ENCODE measurements at regions not wholly inside any gene's neighbourhood (a gene's known extent, or its start where the extent isn't known, plus 50 kb on each side); places are given as distances from the start of the nearest gene placed in this dataset.
A peak's percentile ranks its signal among the peaks of the same experiment; 100 is the strongest.

- Histone ChIP-seq H3K4me1 (ENCODE audit: control insufficient read depth in 2 of 2, insufficient read depth in 1 of 2, low read depth in 1 of 2, low read length in 2 of 2) (no peaks in the 10 kb centered on the region), H3K4ac (ENCODE audit: low read length) (no peak overlapping the region), H3K9me3 (replicated peaks in 1 of 2; ENCODE audit: control insufficient read depth in 2 of 2, insufficient read depth in 1 of 2, low read depth in 1 of 2, low read length in 2 of 2) (peaks cover 0 to 2% of the 10 kb centered on the region in 2 donors), H2AFZ (ENCODE audit: low read length) (no peak overlapping the region), H3K27ac (replicated peaks; ENCODE audit: low read length) (no peak overlapping the region), H3K14ac (ENCODE audit: low read length) (no peak overlapping the region), H3K79me1 (ENCODE audit: low read depth, low read length) (no peaks in the 10 kb centered on the region), H3K4me3 (ENCODE audit: low read length in 2 of 2) (no peak overlapping the region), H2BK5ac (ENCODE audit: low read length) (peak overlapping the region; percentile 2), H2BK120ac (ENCODE audit: low read depth, low read length) (no peak overlapping the region), H3K23ac (ENCODE audit: low read depth, low read length, poor library complexity) (no peak overlapping the region), H2BK12ac (ENCODE audit: low read length) (no peak overlapping the region), H2BK15ac (ENCODE audit: low read length) (no peak overlapping the region), H3K9ac (ENCODE audit: low read depth, low read length, poor library complexity) (no peak overlapping the region), H4K8ac (ENCODE audit: low read depth, low read length) (no peak overlapping the region), H3K27me3 (ENCODE audit: control insufficient read depth in 3 of 3, insufficient read depth in 3 of 3, low read depth in 1 of 3, low read length in 3 of 3) (no peaks in the 10 kb centered on the region), H3K18ac (ENCODE audit: low read length) (no peak overlapping the region), H3K4me2 (ENCODE audit: insufficient read depth, low read length, poor library complexity, severe bottlenecking) (no peak overlapping the region), H3K36me3 (replicated peaks in 1 of 2; ENCODE audit: control insufficient read depth in 2 of 2, insufficient read depth in 2 of 2, low read length in 2 of 2) (no peaks in the 10 kb centered on the region), H2AK5ac (ENCODE audit: low read depth, low read length) (no peak overlapping the region), H4K91ac (ENCODE audit: low read depth, low read length, poor library complexity) (no peak overlapping the region)
- no peak for DNase-seq (ENCODE audit: low spot score)
These were observed 550.8 kb upstream of the CHAC2 start for GRCh38 chr2:53216805-53217204.

- no peak overlapping the region for H2AFZ ChIP-seq (ENCODE audit: low read length)
- no peaks in the 10 kb centered on the region for H3K79me1 ChIP-seq (ENCODE audit: low read depth, low read length)
- no peak overlapping the region for H3K9ac ChIP-seq (ENCODE audit: low read depth, low read length, poor library complexity)
- WGBS, 2 donors (ENCODE audit: extremely low coverage in 2 of 2, insufficient read length in 2 of 2, insufficient replicate concordance in 1 of 2): no CpG with 5 or more reads among the region's 1 CpG
- no peaks in the 10 kb centered on the region for H3K27me3 ChIP-seq (ENCODE audit: control insufficient read depth in 3 of 3, insufficient read depth in 3 of 3, low read depth in 1 of 3, low read length in 3 of 3)
- no peak for DNase-seq (ENCODE audit: low spot score)
- no peak overlapping the region for H3K23ac ChIP-seq (ENCODE audit: low read depth, low read length, poor library complexity)
- H3K14ac ChIP-seq (ENCODE audit: low read length): no peak overlapping the region
- H2BK12ac ChIP-seq (ENCODE audit: low read length): no peak overlapping the region
- no peaks in the 10 kb centered on the region for H3K36me3 ChIP-seq (replicated peaks in 1 of 2; ENCODE audit: control insufficient read depth in 2 of 2, insufficient read depth in 2 of 2, low read length in 2 of 2)
- H3K27ac ChIP-seq (replicated peaks; ENCODE audit: low read length): no peak overlapping the region
- H2BK5ac ChIP-seq (ENCODE audit: low read length): no peak overlapping the region
- H3K4me3 ChIP-seq (ENCODE audit: low read length in 2 of 2): no peak overlapping the region
- no peak overlapping the region for H2BK15ac ChIP-seq (ENCODE audit: low read length)
- no peak overlapping the region for H3K4me2 ChIP-seq (ENCODE audit: insufficient read depth, low read length, poor library complexity, severe bottlenecking)
- H2BK120ac ChIP-seq (ENCODE audit: low read depth, low read length): no peak overlapping the region
- no peak overlapping the region for H4K91ac ChIP-seq (ENCODE audit: low read depth, low read length, poor library complexity)
- no peak overlapping the region for H3K4ac ChIP-seq (ENCODE audit: low read length)
- H3K18ac ChIP-seq (ENCODE audit: low read length): no peak overlapping the region
- no peak overlapping the region for H4K8ac ChIP-seq (ENCODE audit: low read depth, low read length)
- no peak overlapping the region for H2AK5ac ChIP-seq (ENCODE audit: low read depth, low read length)
- H3K4me1 ChIP-seq (ENCODE audit: control insufficient read depth in 2 of 2, insufficient read depth in 1 of 2, low read depth in 1 of 2, low read length in 2 of 2): peaks cover 0 to 9% of the 10 kb centered on the region in 2 donors
- H3K9me3 ChIP-seq (replicated peaks in 1 of 2; ENCODE audit: control insufficient read depth in 2 of 2, insufficient read depth in 1 of 2, low read depth in 1 of 2, low read length in 2 of 2): peaks cover 0 to 2% of the 10 kb centered on the region in 2 donors
These were observed 555.0 kb upstream of the CHAC2 start for GRCh38 chr2:53212576-53212975.

- Histone ChIP-seq H2BK5ac (ENCODE audit: low read length) (no peak overlapping the region), H2BK120ac (ENCODE audit: low read depth, low read length) (no peak overlapping the region), H3K14ac (ENCODE audit: low read length) (no peak overlapping the region), H2AK5ac (ENCODE audit: low read depth, low read length) (no peak overlapping the region), H3K18ac (ENCODE audit: low read length) (no peak overlapping the region), H3K36me3 (replicated peaks in 1 of 2; ENCODE audit: control insufficient read depth in 2 of 2, insufficient read depth in 2 of 2, low read length in 2 of 2) (no peaks in the 10 kb centered on the region), H4K8ac (ENCODE audit: low read depth, low read length) (no peak overlapping the region), H3K4me2 (ENCODE audit: insufficient read depth, low read length, poor library complexity, severe bottlenecking) (no peak overlapping the region), H3K4me3 (ENCODE audit: low read length in 2 of 2) (no peak overlapping the region), H3K79me1 (ENCODE audit: low read depth, low read length) (no peaks in the 10 kb centered on the region), H3K4ac (ENCODE audit: low read length) (no peak overlapping the region), H3K9me3 (replicated peaks in 1 of 2; ENCODE audit: control insufficient read depth in 2 of 2, insufficient read depth in 1 of 2, low read depth in 1 of 2, low read length in 2 of 2) (no peaks in the 10 kb centered on the region), H3K9ac (ENCODE audit: low read depth, low read length, poor library complexity) (no peak overlapping the region), H4K91ac (ENCODE audit: low read depth, low read length, poor library complexity) (no peak overlapping the region), H2BK15ac (ENCODE audit: low read length) (no peak overlapping the region), H3K27ac (replicated peaks; ENCODE audit: low read length) (no peak overlapping the region), H3K4me1 (ENCODE audit: control insufficient read depth in 2 of 2, insufficient read depth in 1 of 2, low read depth in 1 of 2, low read length in 2 of 2) (peaks cover 0 to 9% of the 10 kb centered on the region in 2 donors), H3K27me3 (ENCODE audit: control insufficient read depth in 3 of 3, insufficient read depth in 3 of 3, low read depth in 1 of 3, low read length in 3 of 3) (no peaks in the 10 kb centered on the region), H2BK12ac (ENCODE audit: low read length) (no peak overlapping the region), H2AFZ (ENCODE audit: low read length) (no peak overlapping the region), H3K23ac (ENCODE audit: low read depth, low read length, poor library complexity) (no peak overlapping the region)
- DNase-seq (ENCODE audit: low spot score): no peak
- no CpG with 5 or more reads among the region's 2 CpGs for WGBS, 2 donors (ENCODE audit: extremely low coverage in 2 of 2, insufficient read length in 2 of 2, insufficient replicate concordance in 1 of 2)
These were observed 556.3 kb upstream of the CHAC2 start for GRCh38 chr2:53211201-53211774.

- peaks cover 0 to 9% of the 10 kb centered on the region in 2 donors for H3K4me1 ChIP-seq (ENCODE audit: control insufficient read depth in 2 of 2, insufficient read depth in 1 of 2, low read depth in 1 of 2, low read length in 2 of 2)
- no CpG with 5 or more reads among the region's 3 CpGs for WGBS, 2 donors (ENCODE audit: extremely low coverage in 2 of 2, insufficient read length in 2 of 2, insufficient replicate concordance in 1 of 2)
- no peaks in the 10 kb centered on the region for H3K79me1 ChIP-seq (ENCODE audit: low read depth, low read length)
- H3K4me2 ChIP-seq (ENCODE audit: insufficient read depth, low read length, poor library complexity, severe bottlenecking): no peak overlapping the region
- H3K23ac ChIP-seq (ENCODE audit: low read depth, low read length, poor library complexity): no peak overlapping the region
- H3K4ac ChIP-seq (ENCODE audit: low read length): no peak overlapping the region
- H2BK5ac ChIP-seq (ENCODE audit: low read length): no peak overlapping the region
- H3K14ac ChIP-seq (ENCODE audit: low read length): no peak overlapping the region
- no peaks in the 10 kb centered on the region for H3K27me3 ChIP-seq (ENCODE audit: control insufficient read depth in 3 of 3, insufficient read depth in 3 of 3, low read depth in 1 of 3, low read length in 3 of 3)
- H2BK12ac ChIP-seq (ENCODE audit: low read length): no peak overlapping the region
- no peak overlapping the region for H2BK120ac ChIP-seq (ENCODE audit: low read depth, low read length)
- no peak overlapping the region for H2AK5ac ChIP-seq (ENCODE audit: low read depth, low read length)
- H3K36me3 ChIP-seq (replicated peaks in 1 of 2; ENCODE audit: control insufficient read depth in 2 of 2, insufficient read depth in 2 of 2, low read length in 2 of 2): no peaks in the 10 kb centered on the region
- H4K91ac ChIP-seq (ENCODE audit: low read depth, low read length, poor library complexity): no peak overlapping the region
- no peak overlapping the region for H2BK15ac ChIP-seq (ENCODE audit: low read length)
- H3K9me3 ChIP-seq (replicated peaks in 1 of 2; ENCODE audit: control insufficient read depth in 2 of 2, insufficient read depth in 1 of 2, low read depth in 1 of 2, low read length in 2 of 2): no peaks in the 10 kb centered on the region
- H3K18ac ChIP-seq (ENCODE audit: low read length): no peak overlapping the region
- no peak overlapping the region for H3K4me3 ChIP-seq (ENCODE audit: low read length in 2 of 2)
- no peak overlapping the region for H4K8ac ChIP-seq (ENCODE audit: low read depth, low read length)
- no peak overlapping the region for H3K27ac ChIP-seq (replicated peaks; ENCODE audit: low read length)
- H2AFZ ChIP-seq (ENCODE audit: low read length): no peak overlapping the region
- no peak overlapping the region for H3K9ac ChIP-seq (ENCODE audit: low read depth, low read length, poor library complexity)
- no peak for DNase-seq (ENCODE audit: low spot score)
These were observed 557.1 kb upstream of the CHAC2 start for GRCh38 chr2:53210538-53210937.

Measured in neuronal stem cell (in vitro differentiated cells).